ENCODE measurements at regions not wholly inside any gene's neighbourhood (a gene's known extent, or its start where the extent isn't known, plus 50 kb on each side); places are given as distances from the start of the nearest gene placed in this dataset.

- no peak for TF ChIP-seq CTCF (IDR thresholded peaks at IDR 0.05; ENCODE audit: low read length)
- no peak for TF ChIP-seq EZH2 (IDR thresholded peaks at IDR 0.05; ENCODE audit: borderline replicate concordance, low read length)
Observed at GRCh38 chr4:123866796-123867195, 470.2 kb downstream of the SPRY1 start.
